ENCODE measurements at regions not wholly inside any gene's neighbourhood (a gene's known extent, or its start where the extent isn't known, plus 50 kb on each side); places are given as distances from the start of the nearest gene placed in this dataset.

DNA sequence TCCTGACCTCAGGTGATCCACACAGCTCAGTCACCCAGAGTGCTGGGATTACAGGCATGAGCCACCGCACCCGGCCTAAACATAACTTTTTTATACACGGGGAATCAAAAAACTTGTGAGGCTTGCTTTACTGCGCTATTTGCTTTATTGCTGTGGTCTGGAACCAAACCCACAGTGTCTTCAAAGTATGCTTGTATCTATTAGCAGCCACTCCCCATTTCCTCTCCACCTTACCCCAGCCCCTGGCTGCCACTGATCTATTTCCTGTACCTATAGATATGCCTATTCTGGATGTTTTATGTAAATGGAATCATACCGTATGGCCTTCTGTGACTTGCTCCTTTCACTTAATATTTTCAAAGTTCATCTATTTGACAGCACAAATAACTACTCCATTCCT, 233.4 kb downstream of the BMP4 start:
- TF ChIP-seq, protein P1, sequence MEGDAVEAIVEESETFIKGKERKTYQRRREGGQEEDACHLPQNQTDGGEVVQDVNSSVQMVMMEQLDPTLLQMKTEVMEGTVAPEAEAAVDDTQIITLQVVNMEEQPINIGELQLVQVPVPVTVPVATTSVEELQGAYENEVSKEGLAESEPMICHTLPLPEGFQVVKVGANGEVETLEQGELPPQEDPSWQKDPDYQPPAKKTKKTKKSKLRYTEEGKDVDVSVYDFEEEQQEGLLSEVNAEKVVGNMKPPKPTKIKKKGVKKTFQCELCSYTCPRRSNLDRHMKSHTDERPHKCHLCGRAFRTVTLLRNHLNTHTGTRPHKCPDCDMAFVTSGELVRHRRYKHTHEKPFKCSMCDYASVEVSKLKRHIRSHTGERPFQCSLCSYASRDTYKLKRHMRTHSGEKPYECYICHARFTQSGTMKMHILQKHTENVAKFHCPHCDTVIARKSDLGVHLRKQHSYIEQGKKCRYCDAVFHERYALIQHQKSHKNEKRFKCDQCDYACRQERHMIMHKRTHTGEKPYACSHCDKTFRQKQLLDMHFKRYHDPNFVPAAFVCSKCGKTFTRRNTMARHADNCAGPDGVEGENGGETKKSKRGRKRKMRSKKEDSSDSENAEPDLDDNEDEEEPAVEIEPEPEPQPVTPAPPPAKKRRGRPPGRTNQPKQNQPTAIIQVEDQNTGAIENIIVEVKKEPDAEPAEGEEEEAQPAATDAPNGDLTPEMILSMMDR (IDR thresholded peaks at IDR 0.05; ENCODE audit: borderline replicate concordance, extremely low read depth, low read length, poor library complexity, severe bottlenecking): no peak
- TF ChIP-seq EZH2 (IDR thresholded peaks at IDR 0.05; ENCODE audit: borderline replicate concordance, low read depth, low read length, severe bottlenecking): no peak

DNA sequence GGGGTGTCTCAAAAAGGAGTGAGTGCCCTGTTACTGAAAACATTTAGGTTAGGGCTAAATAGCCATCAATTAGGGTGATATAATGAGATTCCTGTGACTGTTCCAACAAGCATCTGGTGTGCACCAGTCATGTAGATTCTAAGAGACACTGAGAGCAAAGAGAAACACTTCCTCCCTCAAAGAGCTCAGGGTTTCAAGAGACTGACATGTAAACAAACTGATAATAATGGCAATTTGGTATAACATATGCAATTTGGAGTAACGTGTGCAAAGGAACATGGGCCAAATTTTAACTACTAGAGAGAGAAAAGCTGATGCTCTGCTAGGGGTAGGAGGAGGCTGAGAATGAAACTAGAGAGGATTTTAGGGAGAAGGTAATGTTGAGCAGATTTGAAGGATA, 237.1 kb downstream of the BMP4 start:
- Histone ChIP-seq H3K4me2 (ENCODE audit: insufficient read depth, low read length) (no peak overlapping the region), H3K4me3 (ENCODE audit: low read depth in 1 of 2, low read length in 2 of 2) (no peak overlapping the region), H4K20me1 (ENCODE audit: insufficient read depth, low read length) (no peaks in the 10 kb centered on the region), H3K9me3 (ENCODE audit: insufficient read depth, low read length, severe bottlenecking) (peaks cover 5% of the 10 kb centered on the region), H3K27me3 (ENCODE audit: insufficient read depth, low read length, poor library complexity) (no peaks in the 10 kb centered on the region), H3K9ac (ENCODE audit: low read depth, low read length) (no peak overlapping the region), H3K27ac (ENCODE audit: low read length) (no peak overlapping the region), H3K4me1 (ENCODE audit: insufficient read depth, low read length) (peaks cover 22% of the 10 kb centered on the region), H3K36me3 (ENCODE audit: insufficient read depth, low read length) (no peaks in the 10 kb centered on the region), H2AFZ (ENCODE audit: low read depth, low read length) (no peak overlapping the region), H3K79me2 (ENCODE audit: insufficient read depth, low read length) (no peaks in the 10 kb centered on the region)
- TF ChIP-seq, protein P1 (IDR thresholded peaks at IDR 0.05; ENCODE audit: borderline replicate concordance, extremely low read depth, low read length, poor library complexity, severe bottlenecking): no peak
- TF ChIP-seq EZH2 (IDR thresholded peaks at IDR 0.05; ENCODE audit: borderline replicate concordance, low read depth, low read length, severe bottlenecking): no peak
- no peak for ATAC-seq (ENCODE audit: insufficient read depth, low read depth)
- DNase-seq: no peak

More for the DNA sequence above, 233.4 kb downstream of the BMP4 start:
- Histone ChIP-seq H3K4me3 (ENCODE audit: low read depth in 1 of 2, low read length in 2 of 2) (no peak overlapping the region), H3K4me1 (ENCODE audit: insufficient read depth, low read length) (peaks cover 22% of the 10 kb centered on the region), H3K9ac (ENCODE audit: low read depth, low read length) (no peak overlapping the region), H3K4me2 (ENCODE audit: insufficient read depth, low read length) (0 out of 2 replicates have a peak overlapping the region, but pooled peaks have one; percentile 9), H3K36me3 (ENCODE audit: insufficient read depth, low read length) (no peaks in the 10 kb centered on the region), H3K27ac (ENCODE audit: low read length) (no peak overlapping the region), H3K27me3 (ENCODE audit: insufficient read depth, low read length, poor library complexity) (no peaks in the 10 kb centered on the region), H3K79me2 (ENCODE audit: insufficient read depth, low read length) (no peaks in the 10 kb centered on the region), H4K20me1 (ENCODE audit: insufficient read depth, low read length) (no peaks in the 10 kb centered on the region), H3K9me3 (ENCODE audit: insufficient read depth, low read length, severe bottlenecking) (peaks cover 5% of the 10 kb centered on the region), H2AFZ (ENCODE audit: low read depth, low read length) (no peak overlapping the region)
- ATAC-seq (ENCODE audit: insufficient read depth, low read depth) (peak; percentile 99), DNase-seq (peak; percentile 54)

DNA sequence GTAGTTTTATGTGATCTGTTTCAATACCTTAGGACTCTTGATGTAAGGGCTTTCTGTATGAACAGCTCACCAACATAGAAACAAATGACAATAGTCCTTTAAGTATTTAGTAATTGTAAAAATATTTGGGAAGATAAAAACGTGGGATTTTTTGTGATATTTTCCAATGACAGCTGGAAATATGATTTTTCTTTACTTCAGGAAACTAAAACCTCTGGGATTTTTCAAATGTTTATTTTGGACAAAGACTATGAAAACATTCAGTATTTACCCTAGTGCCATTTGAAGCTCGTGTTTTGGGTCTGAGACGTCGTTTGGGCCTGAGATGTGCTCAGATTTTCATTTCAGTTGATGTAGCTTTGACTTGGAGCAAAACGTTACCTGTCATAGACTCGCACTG, 240.0 kb downstream of the BMP4 start:
- no peak overlapping the region for H2AFZ ChIP-seq (ENCODE audit: low read depth, low read length)
- no peaks in the 10 kb centered on the region for H3K36me3 ChIP-seq (ENCODE audit: insufficient read depth, low read length)
- H3K4me1 ChIP-seq (ENCODE audit: insufficient read depth, low read length): peaks cover 4% of the 10 kb centered on the region; the same call in 1 of the 2 replicates
- DNase-seq (no peak), ATAC-seq (ENCODE audit: insufficient read depth, low read depth) (no peak)
- H3K4me2 ChIP-seq (ENCODE audit: insufficient read depth, low read length): no peak overlapping the region
- TF ChIP-seq, protein P1 (IDR thresholded peaks at IDR 0.05; ENCODE audit: borderline replicate concordance, extremely low read depth, low read length, poor library complexity, severe bottlenecking): no peak
- no peak for TF ChIP-seq EZH2 (IDR thresholded peaks at IDR 0.05; ENCODE audit: borderline replicate concordance, low read depth, low read length, severe bottlenecking)
- H4K20me1 ChIP-seq (ENCODE audit: insufficient read depth, low read length): no peaks in the 10 kb centered on the region
- H3K27ac ChIP-seq (ENCODE audit: low read length): no peak overlapping the region
- H3K9ac ChIP-seq (ENCODE audit: low read depth, low read length): no peak overlapping the region
- no peaks in the 10 kb centered on the region for H3K79me2 ChIP-seq (ENCODE audit: insufficient read depth, low read length)
- peaks cover 4% of the 10 kb centered on the region for H3K9me3 ChIP-seq (ENCODE audit: insufficient read depth, low read length, severe bottlenecking)
- H3K4me3 ChIP-seq (ENCODE audit: low read depth in 1 of 2, low read length in 2 of 2): no peak overlapping the region
- no peaks in the 10 kb centered on the region for H3K27me3 ChIP-seq (ENCODE audit: insufficient read depth, low read length, poor library complexity)

All from DND-41 (cell line).